Osteocyte (in vitro differentiated cells): ENCODE measurements at regions not wholly inside any gene's neighbourhood (a gene's known extent, or its start where the extent isn't known, plus 50 kb on each side); places are given as distances from the start of the nearest gene placed in this dataset.

ENCODE experiments used
- DNase-seq: peaks from one replicate; pipeline ENCODE4 v3.0.0; 2021; ENCODE audit warnings: mixed read lengths; ENCODE audit not compliant: unreplicated experiment; ENCODE audit errors: extremely low spot score
- H3K27ac Mint-ChIP-seq: one replicate; pipeline ENCODE4 v1.8.0; 2021; ENCODE audit warnings: mild to moderate bottlenecking, mixed read lengths; ENCODE audit not compliant: unreplicated experiment
- H3K27me3 Mint-ChIP-seq: one replicate; pipeline ENCODE4 v1.8.0; 2021; ENCODE audit warnings: mixed read lengths; ENCODE audit not compliant: unreplicated experiment
- H3K36me3 Mint-ChIP-seq: one replicate; pipeline ENCODE4 v1.8.0; 2021; ENCODE audit warnings: mixed read lengths; ENCODE audit not compliant: unreplicated experiment
- H3K4me1 Mint-ChIP-seq: one replicate; pipeline ENCODE4 v1.8.0; 2021; ENCODE audit warnings: mixed read lengths; ENCODE audit not compliant: unreplicated experiment
- H3K4me3 Mint-ChIP-seq: one replicate; pipeline ENCODE4 v1.8.0; 2021; ENCODE audit warnings: mild to moderate bottlenecking, moderate library complexity, mixed read lengths; ENCODE audit not compliant: unreplicated experiment
- H3K9me3 Mint-ChIP-seq: one replicate; pipeline ENCODE4 v1.8.0; 2021; ENCODE audit warnings: mixed read lengths; ENCODE audit not compliant: unreplicated experiment
- CTCF ChIP-seq: fragments of 200-600 bp; sonication (generic); IDR thresholded peaks from 2 replicates; pipeline ENCODE4 v1.5.0; 2021; ENCODE audit warnings: antibody characterized with exemption, mild to moderate bottlenecking, moderate library complexity

DNA sequence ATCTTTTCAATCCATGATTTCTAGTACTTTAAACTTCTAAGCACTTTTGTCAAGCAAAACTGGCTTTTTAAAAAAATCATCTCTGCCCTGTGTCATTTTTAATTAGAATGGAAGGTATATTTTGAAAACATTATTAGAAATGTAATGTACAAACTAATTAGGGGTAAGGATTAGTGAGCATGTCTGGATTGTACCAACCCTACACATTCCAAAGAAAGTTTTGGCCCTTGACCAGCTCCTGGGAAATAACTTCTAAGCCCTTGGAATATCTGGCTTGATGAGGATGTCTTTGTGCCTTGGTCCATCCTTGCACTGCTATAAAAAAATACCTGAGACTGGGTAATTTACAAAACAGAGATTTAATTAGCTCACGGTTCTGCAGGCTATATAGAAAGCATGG lies 876.5 kb downstream of the RAPGEF2 start:
- Mint-ChIP-seq H3K27me3 (peaks cover 3% of the 10 kb centered on the region), H3K9me3 (no peaks in the 10 kb centered on the region), H3K4me1 (no peaks in the 10 kb centered on the region), H3K36me3 (no peaks in the 10 kb centered on the region), H3K4me3 (no peak overlapping the region), H3K27ac (no peak overlapping the region)
- no peak for DNase-seq
- no peak for TF ChIP-seq CTCF

DNA sequence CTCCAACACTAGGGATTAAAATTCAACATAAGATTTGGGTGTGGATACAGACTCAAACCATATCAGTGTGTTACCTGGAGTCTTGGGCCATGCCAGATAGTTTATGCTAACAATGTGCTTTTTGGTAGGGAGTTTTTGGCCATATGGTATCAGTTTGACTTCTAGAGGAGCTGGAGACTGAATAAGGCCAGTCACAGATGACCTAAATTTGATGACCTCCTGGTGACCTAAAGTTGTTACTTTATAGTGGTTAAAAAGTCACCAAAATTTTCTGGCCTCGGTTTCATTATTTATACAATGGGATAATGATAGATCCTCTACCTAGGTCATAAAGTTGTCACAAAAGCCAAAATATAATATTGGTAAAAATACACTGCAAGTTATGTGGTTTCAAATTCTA lies 877.1 kb downstream of the RAPGEF2 start:
- no peak for TF ChIP-seq CTCF
- no peaks in the 10 kb centered on the region for H3K9me3 Mint-ChIP-seq
- DNase-seq = no peak
- H3K36me3 Mint-ChIP-seq = no peaks in the 10 kb centered on the region
- no peak overlapping the region for H3K27ac Mint-ChIP-seq
- H3K27me3 Mint-ChIP-seq = peaks cover 3% of the 10 kb centered on the region
- H3K4me3 Mint-ChIP-seq = no peak overlapping the region
- no peaks in the 10 kb centered on the region for H3K4me1 Mint-ChIP-seq

DNA sequence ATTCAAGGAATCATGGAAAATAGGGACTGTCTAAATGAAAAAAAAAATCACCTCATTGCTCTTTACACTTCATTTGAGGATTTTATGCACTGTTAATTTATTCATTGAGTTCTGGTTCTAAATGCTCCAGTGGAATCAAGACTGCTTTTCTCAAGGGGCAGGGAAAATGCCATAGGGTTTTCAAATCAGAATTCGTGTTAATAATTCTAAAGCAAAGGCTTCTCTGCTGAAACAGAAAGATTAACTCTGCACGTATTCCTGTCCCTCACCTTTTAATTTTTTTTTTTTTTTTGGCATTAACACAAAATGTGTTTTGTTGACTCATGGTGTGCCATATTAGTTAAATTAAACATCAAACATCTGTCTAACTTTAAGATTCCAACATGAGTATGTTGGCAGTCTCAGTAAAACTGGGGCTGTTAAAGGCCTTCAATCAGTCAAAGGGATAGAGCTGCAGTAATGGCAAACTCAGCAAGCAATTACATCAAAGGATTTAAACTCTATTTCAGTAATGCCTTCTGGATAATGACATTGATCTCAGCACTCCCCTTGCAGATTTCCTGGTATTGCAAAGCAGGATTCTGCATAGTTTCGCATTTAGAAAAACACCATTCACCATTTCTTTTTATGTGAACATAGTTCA lies 878.1 kb downstream of the RAPGEF2 start:
- no peak for TF ChIP-seq CTCF
- Mint-ChIP-seq H3K27ac (no peak overlapping the region), H3K9me3 (no peaks in the 10 kb centered on the region), H3K36me3 (no peaks in the 10 kb centered on the region), H3K4me3 (no peak overlapping the region), H3K4me1 (no peaks in the 10 kb centered on the region), H3K27me3 (peaks cover 3% of the 10 kb centered on the region)
- DNase-seq = no peak

DNA sequence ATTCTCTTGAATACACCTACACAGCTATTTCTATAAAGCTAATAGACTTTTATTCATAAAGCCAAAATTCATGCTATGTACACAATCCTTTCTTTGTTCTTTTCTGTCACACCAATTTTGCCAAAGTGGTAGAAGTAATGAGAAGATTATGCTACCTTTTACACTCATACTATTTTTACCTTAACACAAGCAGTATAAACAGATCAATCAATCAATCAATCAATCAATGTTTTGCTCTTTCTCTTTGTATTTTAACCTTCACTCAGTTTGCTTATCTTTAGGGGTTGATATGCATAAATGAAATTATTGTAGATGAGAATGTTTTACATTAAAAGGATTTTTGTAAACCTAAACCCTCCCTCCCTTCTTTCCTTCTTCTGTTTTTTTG lies 878.6 kb downstream of the RAPGEF2 start:
- no peaks in the 10 kb centered on the region for H3K9me3 Mint-ChIP-seq
- H3K27ac Mint-ChIP-seq = no peak overlapping the region
- TF ChIP-seq CTCF = no peak
- H3K36me3 Mint-ChIP-seq = no peaks in the 10 kb centered on the region
- H3K27me3 Mint-ChIP-seq = peaks cover 6% of the 10 kb centered on the region
- no peak for DNase-seq
- no peaks in the 10 kb centered on the region for H3K4me1 Mint-ChIP-seq
- no peak overlapping the region for H3K4me3 Mint-ChIP-seq

GRCh38 chr4:159983082-159983481 lies 880.2 kb downstream of the RAPGEF2 start:
- Mint-ChIP-seq H3K9me3 (no peaks in the 10 kb centered on the region), H3K4me1 (no peaks in the 10 kb centered on the region), H3K36me3 (no peaks in the 10 kb centered on the region), H3K27ac (no peak overlapping the region), H3K4me3 (no peak overlapping the region), H3K27me3 (peaks cover 7% of the 10 kb centered on the region)
- no peak for DNase-seq
- TF ChIP-seq CTCF = no peak
